GM12873 (cell line): ENCODE measurements at regions not wholly inside any gene's neighbourhood (a gene's known extent, or its start where the extent isn't known, plus 50 kb on each side); places are given as distances from the start of the nearest gene placed in this dataset.

ENCODE experiments used
- CTCF ChIP-seq: IDR thresholded peaks from 2 replicates; pipeline ENCODE4 v1.5.1; 2012; ENCODE audit warnings: low read depth, mild to moderate bottlenecking, moderate library complexity, low read length, control low read depth; ENCODE audit not compliant: insufficient read depth; ENCODE audit errors: missing control alignments

GRCh38 chr9:108070861-108071260 lies 581.3 kb upstream of the KLF4 start:
- no peak for TF ChIP-seq CTCF

- no peak for TF ChIP-seq CTCF
Measured at GRCh38 chr9:108069991-108070390, 580.4 kb upstream of the KLF4 start.

- no peak for TF ChIP-seq CTCF
Measured at GRCh38 chr9:108062680-108063079, 573.1 kb upstream of the KLF4 start.

- TF ChIP-seq CTCF = peak; percentile 3
Measured at GRCh38 chr9:108060175-108060574, 570.6 kb upstream of the KLF4 start.

- TF ChIP-seq CTCF = no peak
Measured at GRCh38 chr9:108058135-108058814, 568.7 kb upstream of the KLF4 start.

- TF ChIP-seq CTCF = no peak
Measured at GRCh38 chr9:108057421-108058134, 568.0 kb upstream of the KLF4 start.

- no peak for TF ChIP-seq CTCF
Measured at GRCh38 chr9:108056805-108057386, 567.3 kb upstream of the KLF4 start.
